ENCODE measurements at regions not wholly inside any gene's neighbourhood (a gene's known extent, or its start where the extent isn't known, plus 50 kb on each side); places are given as distances from the start of the nearest gene placed in this dataset.

DNA sequence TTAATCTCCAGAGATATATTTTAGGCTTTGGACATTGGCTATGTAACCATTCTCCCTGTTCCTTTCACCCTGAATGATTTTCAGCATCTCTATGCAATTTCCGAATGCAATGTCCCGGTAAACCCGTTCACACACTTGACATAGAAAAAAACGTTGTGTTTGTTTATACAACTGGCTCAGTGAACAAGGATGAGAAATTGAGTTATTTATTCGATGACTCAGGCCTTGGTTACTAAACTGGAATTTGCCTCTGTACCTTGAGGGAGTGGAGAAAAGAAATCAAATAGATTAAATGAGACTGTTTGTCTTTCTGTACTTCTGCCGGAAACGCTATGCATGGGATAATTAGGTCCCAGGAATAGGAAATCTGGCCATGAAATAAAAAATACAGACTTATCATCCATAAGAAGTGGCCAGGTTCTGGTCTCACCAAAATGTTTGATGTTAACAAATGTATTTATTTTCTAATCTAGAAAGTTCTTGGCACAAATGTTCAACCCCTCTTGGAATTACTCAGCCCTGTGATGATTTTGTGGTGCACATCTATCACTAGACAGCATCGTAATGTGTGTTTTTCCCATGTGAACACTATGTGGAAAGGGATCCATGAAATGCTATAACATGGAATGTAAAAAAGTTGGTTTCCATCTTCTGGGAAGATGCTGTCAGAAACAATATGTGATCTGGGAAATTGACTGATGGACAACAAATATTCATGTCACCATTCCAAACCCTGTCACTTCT lies 253.9 kb downstream of the DUSP10 start:
- TF ChIP-seq, protein P1, sequence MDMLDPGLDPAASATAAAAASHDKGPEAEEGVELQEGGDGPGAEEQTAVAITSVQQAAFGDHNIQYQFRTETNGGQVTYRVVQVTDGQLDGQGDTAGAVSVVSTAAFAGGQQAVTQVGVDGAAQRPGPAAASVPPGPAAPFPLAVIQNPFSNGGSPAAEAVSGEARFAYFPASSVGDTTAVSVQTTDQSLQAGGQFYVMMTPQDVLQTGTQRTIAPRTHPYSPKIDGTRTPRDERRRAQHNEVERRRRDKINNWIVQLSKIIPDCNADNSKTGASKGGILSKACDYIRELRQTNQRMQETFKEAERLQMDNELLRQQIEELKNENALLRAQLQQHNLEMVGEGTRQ (IDR thresholded peaks at IDR 0.05; ENCODE audit: borderline replicate concordance, low read depth, low read length) = no peak
- TF ChIP-seq, protein P2, sequence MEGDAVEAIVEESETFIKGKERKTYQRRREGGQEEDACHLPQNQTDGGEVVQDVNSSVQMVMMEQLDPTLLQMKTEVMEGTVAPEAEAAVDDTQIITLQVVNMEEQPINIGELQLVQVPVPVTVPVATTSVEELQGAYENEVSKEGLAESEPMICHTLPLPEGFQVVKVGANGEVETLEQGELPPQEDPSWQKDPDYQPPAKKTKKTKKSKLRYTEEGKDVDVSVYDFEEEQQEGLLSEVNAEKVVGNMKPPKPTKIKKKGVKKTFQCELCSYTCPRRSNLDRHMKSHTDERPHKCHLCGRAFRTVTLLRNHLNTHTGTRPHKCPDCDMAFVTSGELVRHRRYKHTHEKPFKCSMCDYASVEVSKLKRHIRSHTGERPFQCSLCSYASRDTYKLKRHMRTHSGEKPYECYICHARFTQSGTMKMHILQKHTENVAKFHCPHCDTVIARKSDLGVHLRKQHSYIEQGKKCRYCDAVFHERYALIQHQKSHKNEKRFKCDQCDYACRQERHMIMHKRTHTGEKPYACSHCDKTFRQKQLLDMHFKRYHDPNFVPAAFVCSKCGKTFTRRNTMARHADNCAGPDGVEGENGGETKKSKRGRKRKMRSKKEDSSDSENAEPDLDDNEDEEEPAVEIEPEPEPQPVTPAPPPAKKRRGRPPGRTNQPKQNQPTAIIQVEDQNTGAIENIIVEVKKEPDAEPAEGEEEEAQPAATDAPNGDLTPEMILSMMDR (IDR thresholded peaks at IDR 0.05) = no peak
- TF ChIP-seq, protein P3, sequence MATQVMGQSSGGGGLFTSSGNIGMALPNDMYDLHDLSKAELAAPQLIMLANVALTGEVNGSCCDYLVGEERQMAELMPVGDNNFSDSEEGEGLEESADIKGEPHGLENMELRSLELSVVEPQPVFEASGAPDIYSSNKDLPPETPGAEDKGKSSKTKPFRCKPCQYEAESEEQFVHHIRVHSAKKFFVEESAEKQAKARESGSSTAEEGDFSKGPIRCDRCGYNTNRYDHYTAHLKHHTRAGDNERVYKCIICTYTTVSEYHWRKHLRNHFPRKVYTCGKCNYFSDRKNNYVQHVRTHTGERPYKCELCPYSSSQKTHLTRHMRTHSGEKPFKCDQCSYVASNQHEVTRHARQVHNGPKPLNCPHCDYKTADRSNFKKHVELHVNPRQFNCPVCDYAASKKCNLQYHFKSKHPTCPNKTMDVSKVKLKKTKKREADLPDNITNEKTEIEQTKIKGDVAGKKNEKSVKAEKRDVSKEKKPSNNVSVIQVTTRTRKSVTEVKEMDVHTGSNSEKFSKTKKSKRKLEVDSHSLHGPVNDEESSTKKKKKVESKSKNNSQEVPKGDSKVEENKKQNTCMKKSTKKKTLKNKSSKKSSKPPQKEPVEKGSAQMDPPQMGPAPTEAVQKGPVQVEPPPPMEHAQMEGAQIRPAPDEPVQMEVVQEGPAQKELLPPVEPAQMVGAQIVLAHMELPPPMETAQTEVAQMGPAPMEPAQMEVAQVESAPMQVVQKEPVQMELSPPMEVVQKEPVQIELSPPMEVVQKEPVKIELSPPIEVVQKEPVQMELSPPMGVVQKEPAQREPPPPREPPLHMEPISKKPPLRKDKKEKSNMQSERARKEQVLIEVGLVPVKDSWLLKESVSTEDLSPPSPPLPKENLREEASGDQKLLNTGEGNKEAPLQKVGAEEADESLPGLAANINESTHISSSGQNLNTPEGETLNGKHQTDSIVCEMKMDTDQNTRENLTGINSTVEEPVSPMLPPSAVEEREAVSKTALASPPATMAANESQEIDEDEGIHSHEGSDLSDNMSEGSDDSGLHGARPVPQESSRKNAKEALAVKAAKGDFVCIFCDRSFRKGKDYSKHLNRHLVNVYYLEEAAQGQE (IDR thresholded peaks at IDR 0.05; ENCODE audit: low read depth, low read length) = no peak
- TF ChIP-seq EZH2phosphoT487 (IDR thresholded peaks at IDR 0.05; ENCODE audit: borderline replicate concordance, low read depth) = no peak
- TF ChIP-seq SMC3 (IDR thresholded peaks at IDR 0.05; ENCODE audit: low read depth, low read length) = no peak
- no peak for TF ChIP-seq EP300 (IDR thresholded peaks at IDR 0.05; ENCODE audit: borderline replicate concordance in 1 of 2, low read depth in 1 of 2, low read length in 1 of 2)
- TF ChIP-seq POLR2AphosphoS5 (IDR thresholded peaks at IDR 0.05; ENCODE audit: low read depth, low read length) = no peak
- TF ChIP-seq, protein P4, sequence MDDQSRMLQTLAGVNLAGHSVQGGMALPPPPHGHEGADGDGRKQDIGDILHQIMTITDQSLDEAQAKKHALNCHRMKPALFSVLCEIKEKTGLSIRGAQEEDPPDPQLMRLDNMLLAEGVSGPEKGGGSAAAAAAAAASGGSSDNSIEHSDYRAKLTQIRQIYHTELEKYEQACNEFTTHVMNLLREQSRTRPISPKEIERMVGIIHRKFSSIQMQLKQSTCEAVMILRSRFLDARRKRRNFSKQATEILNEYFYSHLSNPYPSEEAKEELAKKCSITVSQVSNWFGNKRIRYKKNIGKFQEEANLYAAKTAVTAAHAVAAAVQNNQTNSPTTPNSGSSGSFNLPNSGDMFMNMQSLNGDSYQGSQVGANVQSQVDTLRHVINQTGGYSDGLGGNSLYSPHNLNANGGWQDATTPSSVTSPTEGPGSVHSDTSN (IDR thresholded peaks at IDR 0.05) = no peak
- no peak for TF ChIP-seq NRF1 (IDR thresholded peaks at IDR 0.05; ENCODE audit: low read depth, low read length)
